Keratinocyte (primary cell): ENCODE measurements at regions not wholly inside any gene's neighbourhood (a gene's known extent, or its start where the extent isn't known, plus 50 kb on each side); places are given as distances from the start of the nearest gene placed in this dataset.

Experiments used
- DNase-seq: peaks from one replicate; pipeline ENCODE4 v3.0.0-alpha.2; 2011; ENCODE audit warnings: low read depth, missing footprints, low spot score
- FAIRE-seq: peaks from 2 replicates; lab custom pipeline; 2011; peaks lifted over from hg19 to GRCh38; lab: Jason Lieb, UNC
- H2AFZ ChIP-seq: 2 replicates; pipeline ENCODE4 v1.6.0; 2012; ENCODE audit warnings: low read length, control low read depth, inconsistent platforms; ENCODE audit not compliant: control insufficient read depth
- H3K27ac ChIP-seq: 2 replicates; pipeline ENCODE4 v1.5.1; 2011; ENCODE audit warnings: low read length; ENCODE audit not compliant: control insufficient read depth, insufficient read depth
- H3K27me3 ChIP-seq: 3 replicates; pipeline ENCODE4 v1.6.0; 2011; ENCODE audit warnings: low read length; ENCODE audit not compliant: control insufficient read depth, insufficient read depth; ENCODE audit errors: extremely low read depth
- H3K36me3 ChIP-seq, 2 experiments: 2 replicates in 1 of 2; 3 replicates in 1 of 2; pipeline ENCODE4 v1.5.1; 2011; ENCODE audit warnings: low read length in 2 of 2, mild to moderate bottlenecking in 1 of 2; ENCODE audit not compliant: control insufficient read depth in 2 of 2, insufficient read depth in 2 of 2; ENCODE audit errors: extremely low read depth in 1 of 2
- H3K4me1 ChIP-seq: 3 replicates; pipeline ENCODE4 v1.5.1; 2011; ENCODE audit warnings: low read length; ENCODE audit not compliant: control insufficient read depth, insufficient read depth; ENCODE audit errors: extremely low read depth
- H3K4me2 ChIP-seq: 3 replicates; pipeline ENCODE4 v1.6.0; 2011; ENCODE audit warnings: low read depth, low read length; ENCODE audit not compliant: control insufficient read depth, insufficient read depth; ENCODE audit errors: extremely low read depth
- H3K4me3 ChIP-seq, 3 experiments: fragments of 200-600 bp in 1 of 3; sonication (generic) in 1 of 3; 2 replicates in 2 of 3; 3 replicates in 1 of 3; pipeline ENCODE4 v1.5.1; 2011 to 2016; ENCODE audit warnings: low read length in 3 of 3, mild to moderate bottlenecking in 3 of 3, control low read depth in 2 of 3, inconsistent platforms in 1 of 3, low read depth in 1 of 3, mixed read lengths in 1 of 3, mixed run types in 1 of 3, moderate library complexity in 1 of 3; ENCODE audit not compliant: control insufficient read depth in 2 of 3, insufficient read depth in 2 of 3; ENCODE audit errors: extremely low read depth in 1 of 3
- H3K79me2 ChIP-seq: 2 replicates; pipeline ENCODE4 v1.6.0; 2012; ENCODE audit warnings: low read length; ENCODE audit not compliant: control insufficient read depth, insufficient read depth
- H3K9ac ChIP-seq: 3 replicates; pipeline ENCODE4 v1.6.0; 2011; ENCODE audit warnings: low read length; ENCODE audit not compliant: control insufficient read depth, insufficient read depth; ENCODE audit errors: extremely low read depth
- H3K9me1 ChIP-seq: 3 replicates; pipeline ENCODE4 v1.6.0; 2011; ENCODE audit warnings: low read length; ENCODE audit not compliant: control insufficient read depth, insufficient read depth; ENCODE audit errors: extremely low read depth
- H3K9me3 ChIP-seq: 2 replicates; pipeline ENCODE4 v1.5.1; 2012; ENCODE audit warnings: low read depth, low read length; ENCODE audit not compliant: control insufficient read depth
- H4K20me1 ChIP-seq: 3 replicates; pipeline ENCODE4 v1.6.0; 2011; ENCODE audit warnings: low read length; ENCODE audit not compliant: control insufficient read depth, insufficient read depth; ENCODE audit errors: extremely low read depth
- CTCF ChIP-seq, 3 experiments: IDR thresholded peaks in 1 of 3; conservative IDR thresholded peaks in 1 of 3; optimal IDR thresholded peaks in 1 of 3; 2 replicates in 2 of 3; 3 replicates in 1 of 3; pipeline versions ENCODE3 to v1.5.1; 2011; ENCODE audit warnings: low read length in 3 of 3, mild to moderate bottlenecking in 3 of 3, moderate library complexity in 2 of 3, control low read depth in 1 of 3, inconsistent platforms in 1 of 3; ENCODE audit not compliant: insufficient read depth in 2 of 3; ENCODE audit errors: extremely low read depth in 1 of 3
- EZH2 ChIP-seq: IDR thresholded peaks from one replicate; pipeline ENCODE4 v1.6.1; 2012; ENCODE audit warnings: inconsistent platforms, mild to moderate bottlenecking, low read length, moderate library complexity
- dilution Hi-C: fragments of 300-500 bp; cut with MboI; formaldehyde crosslinking; loops from one replicate; pipeline ENCODE4 v1.7.0; 2020; ENCODE audit warnings: low sequenced_read_pairs; ENCODE audit not compliant: extremely low pct_ligation_motif_present

- TF ChIP-seq CTCF (optimal IDR thresholded peaks at IDR 0.05 in 1 of 3, IDR thresholded peaks at IDR 0.05 in 1 of 3, conservative IDR thresholded peaks at IDR 0.05 in 1 of 3; ENCODE audit: extremely low read depth in 1 of 3, insufficient read depth in 2 of 3, low read length in 3 of 3) (no peak), EZH2 (no peak)
- Histone ChIP-seq H3K4me3 (no peak overlapping the region), H2AFZ (no peak overlapping the region), H3K9me3 (no peaks in the 10 kb centered on the region), H4K20me1 (no peaks in the 10 kb centered on the region), H3K79me2 (no peaks in the 10 kb centered on the region), H3K9ac (no peak overlapping the region), H3K9me1 (no peaks in the 10 kb centered on the region), H3K27me3 (peaks cover 4% of the 10 kb centered on the region), H3K27ac (no peak overlapping the region), H3K4me2 (no peak overlapping the region), H3K4me1 (no peaks in the 10 kb centered on the region), H3K36me3 (no peaks in the 10 kb centered on the region)
- dilution Hi-C loops = no loop called here
- no peak for FAIRE-seq
- DNase-seq = no peak
These were observed 101.2 kb upstream of the SLC16A7 start for GRCh38 chr12:59494617-59495016.

- Histone ChIP-seq H3K4me2 (no peak overlapping the region), H3K9me3 (no peaks in the 10 kb centered on the region), H4K20me1 (no peaks in the 10 kb centered on the region), H3K36me3 (no peaks in the 10 kb centered on the region), H3K27me3 (peaks cover 4% of the 10 kb centered on the region), H3K4me3 (no peak overlapping the region), H2AFZ (no peak overlapping the region), H3K27ac (no peak overlapping the region), H3K4me1 (no peaks in the 10 kb centered on the region), H3K79me2 (no peaks in the 10 kb centered on the region), H3K9ac (no peak overlapping the region), H3K9me1 (no peaks in the 10 kb centered on the region)
- dilution Hi-C loops = no loop called here
- TF ChIP-seq CTCF (optimal IDR thresholded peaks at IDR 0.05 in 1 of 3, IDR thresholded peaks at IDR 0.05 in 1 of 3, conservative IDR thresholded peaks at IDR 0.05 in 1 of 3; ENCODE audit: extremely low read depth in 1 of 3, insufficient read depth in 2 of 3, low read length in 3 of 3) (no peak), EZH2 (no peak)
- DNase-seq (no peak), FAIRE-seq (no peak)
These were observed 104.0 kb upstream of the SLC16A7 start for GRCh38 chr12:59491877-59492276.
